IPS-18a (cell line): ENCODE measurements at regions not wholly inside any gene's neighbourhood (a gene's known extent, or its start where the extent isn't known, plus 50 kb on each side); places are given as distances from the start of the nearest gene placed in this dataset.

Experiments used
- H3K27ac ChIP-seq: one replicate; pipeline ENCODE4 v1.5.1; 2013; ENCODE audit warnings: low read length
- H3K27me3 ChIP-seq: one replicate; pipeline ENCODE4 v1.6.1; 2013; ENCODE audit warnings: mild to moderate bottlenecking, low read length; ENCODE audit not compliant: control insufficient read depth, insufficient read depth
- H3K36me3 ChIP-seq: one replicate; pipeline ENCODE4 v1.6.1; 2013; ENCODE audit warnings: low read depth, low read length; ENCODE audit not compliant: control insufficient read depth
- H3K4me1 ChIP-seq: one replicate; pipeline ENCODE4 v1.6.1; 2013; ENCODE audit warnings: low read depth, low read length; ENCODE audit not compliant: control insufficient read depth
- H3K4me3 ChIP-seq: one replicate; pipeline ENCODE4 v1.5.1; 2013; ENCODE audit warnings: low read length
- H3K9ac ChIP-seq: one replicate; pipeline ENCODE4 v1.6.1; 2013; ENCODE audit warnings: mild to moderate bottlenecking, low read length, moderate library complexity
- H3K9me3 ChIP-seq: one replicate; pipeline ENCODE4 v1.6.1; 2013; ENCODE audit warnings: low read depth, low read length; ENCODE audit not compliant: control insufficient read depth

GRCh38 chr14:97306760-97307246 lies 509.6 kb downstream of the VRK1 start:
- Histone ChIP-seq H3K27ac (no peak overlapping the region), H3K4me3 (no peak overlapping the region), H3K27me3 (no peaks in the 10 kb centered on the region), H3K4me1 (no peaks in the 10 kb centered on the region), H3K9me3 (no peaks in the 10 kb centered on the region), H3K9ac (no peak overlapping the region), H3K36me3 (no peaks in the 10 kb centered on the region)

DNA sequence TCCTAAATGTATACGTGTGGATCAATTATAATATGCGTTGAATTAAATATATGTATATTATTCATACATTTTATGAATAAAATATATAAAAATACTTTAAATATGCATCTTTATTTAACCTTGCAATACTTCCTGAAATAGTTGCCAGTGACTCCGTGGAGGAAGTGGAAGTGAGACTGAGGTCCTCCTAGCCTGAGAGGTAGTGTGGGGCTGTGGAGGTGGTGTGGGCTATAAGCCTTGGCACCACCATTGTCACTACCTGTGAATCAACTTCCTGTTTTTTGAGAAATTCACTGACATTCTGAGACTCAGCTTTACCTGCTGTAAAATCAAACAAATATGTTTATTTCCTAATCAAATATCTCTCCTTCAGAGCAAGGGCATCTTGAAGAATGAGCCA lies 514.2 kb downstream of the VRK1 start:
- Histone ChIP-seq H3K4me3 (no peak overlapping the region), H3K27me3 (no peaks in the 10 kb centered on the region), H3K9ac (no peak overlapping the region), H3K36me3 (no peaks in the 10 kb centered on the region), H3K9me3 (no peaks in the 10 kb centered on the region), H3K27ac (no peak overlapping the region), H3K4me1 (no peaks in the 10 kb centered on the region)

- H3K27me3 ChIP-seq = no peaks in the 10 kb centered on the region
- H3K4me1 ChIP-seq = no peaks in the 10 kb centered on the region
- no peaks in the 10 kb centered on the region for H3K9me3 ChIP-seq
- no peaks in the 10 kb centered on the region for H3K36me3 ChIP-seq
- no peak overlapping the region for H3K4me3 ChIP-seq
- H3K27ac ChIP-seq = no peak overlapping the region
- no peak overlapping the region for H3K9ac ChIP-seq
Observed at GRCh38 chr14:97312910-97313309, 515.7 kb downstream of the VRK1 start.

- Histone ChIP-seq H3K27me3 (no peaks in the 10 kb centered on the region), H3K36me3 (no peaks in the 10 kb centered on the region), H3K9me3 (no peaks in the 10 kb centered on the region), H3K4me1 (no peaks in the 10 kb centered on the region), H3K9ac (no peak overlapping the region), H3K4me3 (no peak overlapping the region), H3K27ac (no peak overlapping the region)
Observed at GRCh38 chr14:97315790-97316189, 518.6 kb downstream of the VRK1 start.

DNA sequence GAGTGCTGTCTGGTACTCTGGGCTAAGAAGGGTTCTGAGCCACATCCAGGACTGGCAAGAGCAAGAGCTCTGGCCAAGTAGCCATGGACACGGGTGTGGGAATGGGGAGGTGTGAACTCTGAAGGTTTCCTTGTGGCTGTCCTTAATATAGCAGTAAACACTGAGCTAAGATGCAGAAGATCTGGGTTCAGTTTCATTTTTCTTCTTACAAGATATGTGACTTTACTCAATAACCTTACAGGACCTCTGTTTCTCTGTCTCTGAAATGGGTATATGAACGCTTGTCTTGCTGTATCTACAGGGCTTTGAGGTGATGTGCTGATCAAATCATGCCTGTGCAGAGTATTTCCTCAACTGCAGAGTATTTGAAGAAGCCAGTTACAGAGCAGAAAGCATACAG lies 521.2 kb downstream of the VRK1 start:
- no peaks in the 10 kb centered on the region for H3K36me3 ChIP-seq
- no peaks in the 10 kb centered on the region for H3K4me1 ChIP-seq
- no peak overlapping the region for H3K9ac ChIP-seq
- H3K9me3 ChIP-seq = no peaks in the 10 kb centered on the region
- no peaks in the 10 kb centered on the region for H3K27me3 ChIP-seq
- no peak overlapping the region for H3K27ac ChIP-seq
- H3K4me3 ChIP-seq = no peak overlapping the region

DNA sequence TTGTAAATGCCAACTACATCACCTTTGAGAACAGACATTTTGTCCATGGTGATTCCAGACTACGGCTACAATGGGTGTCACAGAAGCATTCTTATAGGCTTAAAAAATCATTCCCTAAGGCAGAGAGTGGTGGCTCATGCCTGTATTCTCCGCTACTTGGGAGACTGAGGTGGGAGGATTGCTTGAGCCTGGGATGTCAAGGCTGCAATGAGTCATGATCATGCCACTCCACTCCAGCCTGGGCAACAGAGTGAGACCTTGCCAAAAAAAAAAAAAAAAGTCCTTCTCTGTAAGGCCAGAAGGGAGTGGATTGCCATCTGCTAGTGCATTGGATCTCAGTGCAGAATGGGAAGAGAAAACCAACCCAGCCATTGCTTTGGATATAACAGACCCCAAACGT lies 522.5 kb downstream of the VRK1 start:
- Histone ChIP-seq H3K4me1 (no peaks in the 10 kb centered on the region), H3K27me3 (no peaks in the 10 kb centered on the region)

DNA sequence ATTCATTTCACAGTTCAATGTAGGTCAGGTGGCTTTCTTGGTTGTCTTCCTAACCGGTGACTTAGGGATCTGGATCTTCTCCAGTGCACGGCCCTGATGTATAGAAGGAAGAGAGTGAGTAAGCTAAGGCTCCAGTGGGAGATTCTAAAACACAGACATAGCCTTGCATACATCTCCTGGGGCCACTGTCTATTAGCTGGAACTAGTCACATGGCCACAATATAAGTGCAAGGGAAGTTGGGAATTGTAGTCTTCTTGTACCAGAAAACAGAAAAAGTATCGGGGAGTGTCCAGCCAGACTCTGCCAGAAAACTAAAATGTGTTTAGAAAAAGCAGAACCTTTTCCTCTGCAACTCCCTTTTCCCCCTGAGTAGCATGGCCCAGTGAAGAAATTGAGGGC lies 531.6 kb downstream of the VRK1 start:
- Histone ChIP-seq H3K27ac (no peak overlapping the region), H3K4me1 (no peaks in the 10 kb centered on the region), H3K4me3 (no peak overlapping the region), H3K9me3 (no peaks in the 10 kb centered on the region), H3K36me3 (no peaks in the 10 kb centered on the region), H3K9ac (no peak overlapping the region), H3K27me3 (no peaks in the 10 kb centered on the region)

More for the DNA sequence above, 522.5 kb downstream of the VRK1 start:
- H3K27ac ChIP-seq = no peak overlapping the region
- no peaks in the 10 kb centered on the region for H3K36me3 ChIP-seq
- H3K9ac ChIP-seq = no peak overlapping the region
- no peaks in the 10 kb centered on the region for H3K9me3 ChIP-seq
- no peak overlapping the region for H3K4me3 ChIP-seq

DNA sequence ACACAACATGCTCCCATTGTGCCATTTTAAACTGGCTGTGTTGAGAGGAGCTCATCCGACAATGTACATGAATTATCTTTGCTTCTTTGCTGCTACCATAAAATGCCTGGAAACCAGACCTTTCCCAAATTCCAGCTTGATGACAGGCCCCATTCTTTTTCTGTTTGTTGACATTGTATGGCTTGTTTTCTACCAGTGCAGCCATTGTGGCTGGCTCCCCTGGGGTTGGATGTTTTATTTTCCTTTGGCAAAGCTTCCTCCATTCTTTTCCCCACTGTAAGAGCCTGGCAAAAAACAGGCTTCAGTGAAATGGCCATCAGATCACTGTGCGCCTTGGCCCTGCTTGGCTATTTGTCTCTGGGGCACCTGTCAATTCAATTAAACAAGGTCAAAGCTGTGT lies 532.5 kb downstream of the VRK1 start:
- no peaks in the 10 kb centered on the region for H3K4me1 ChIP-seq
- H3K27me3 ChIP-seq = no peaks in the 10 kb centered on the region
- no peak overlapping the region for H3K9ac ChIP-seq
- H3K9me3 ChIP-seq = no peaks in the 10 kb centered on the region
- no peaks in the 10 kb centered on the region for H3K36me3 ChIP-seq
- H3K4me3 ChIP-seq = no peak overlapping the region
- H3K27ac ChIP-seq = no peak overlapping the region

- Histone ChIP-seq H3K4me3 (no peak overlapping the region), H3K36me3 (no peaks in the 10 kb centered on the region), H3K9ac (no peak overlapping the region), H3K4me1 (no peaks in the 10 kb centered on the region), H3K9me3 (no peaks in the 10 kb centered on the region), H3K27me3 (no peaks in the 10 kb centered on the region), H3K27ac (no peak overlapping the region)
Observed at GRCh38 chr14:97331058-97331457, 533.9 kb downstream of the VRK1 start.

DNA sequence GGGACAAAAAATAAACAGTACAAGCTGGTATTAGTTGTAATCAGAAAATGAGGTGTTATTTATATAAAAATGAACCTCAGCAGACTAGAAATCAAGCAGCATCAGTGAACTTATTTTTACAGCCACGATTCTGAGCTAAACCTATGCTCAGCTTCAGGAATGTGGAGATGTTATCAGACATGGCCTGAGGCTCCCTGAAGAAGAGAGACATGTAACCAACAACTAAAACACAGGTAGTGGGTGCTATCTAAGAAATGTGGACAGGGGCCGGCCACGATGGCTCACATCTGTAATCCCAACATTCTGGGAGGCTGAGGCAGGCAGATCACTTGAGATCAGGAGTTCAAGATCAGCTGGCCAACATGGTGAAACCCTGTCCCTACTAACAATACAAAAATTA lies 534.3 kb downstream of the VRK1 start:
- Histone ChIP-seq H3K4me3 (no peak overlapping the region), H3K9ac (no peak overlapping the region), H3K9me3 (no peaks in the 10 kb centered on the region), H3K4me1 (no peaks in the 10 kb centered on the region), H3K27me3 (no peaks in the 10 kb centered on the region), H3K27ac (no peak overlapping the region), H3K36me3 (no peaks in the 10 kb centered on the region)

- Histone ChIP-seq H3K9ac (no peak overlapping the region), H3K36me3 (no peaks in the 10 kb centered on the region), H3K4me3 (no peak overlapping the region), H3K27me3 (no peaks in the 10 kb centered on the region), H3K9me3 (peaks cover 4% of the 10 kb centered on the region), H3K4me1 (no peaks in the 10 kb centered on the region), H3K27ac (no peak overlapping the region)
Observed at GRCh38 chr14:97336179-97336578, 539.0 kb downstream of the VRK1 start.

GRCh38 chr14:97336816-97337215 lies 539.6 kb downstream of the VRK1 start:
- H3K27ac ChIP-seq = no peak overlapping the region
- H3K9me3 ChIP-seq = peaks cover 4% of the 10 kb centered on the region
- no peaks in the 10 kb centered on the region for H3K4me1 ChIP-seq
- no peak overlapping the region for H3K9ac ChIP-seq
- H3K4me3 ChIP-seq = no peak overlapping the region
- H3K36me3 ChIP-seq = no peaks in the 10 kb centered on the region
- H3K27me3 ChIP-seq = no peaks in the 10 kb centered on the region
